Activated CD4-positive, alpha-beta T cell treated with anti-CD3 and anti-CD28 coated beads, Interleukin-2, amount 50 U/mL, for 16 hours (primary cell): ENCODE measurements at regions not wholly inside any gene's neighbourhood (a gene's known extent, or its start where the extent isn't known, plus 50 kb on each side); places are given as distances from the start of the nearest gene placed in this dataset.
"Not testable (repeated sequence)": the region's sequence is repeated elsewhere in the genome, so short reads cannot be mapped to it uniquely, and the experiment has no call there.

ENCODE experiments used
- DNase-seq: peaks from one replicate; pipeline ENCODE4 v3.0.0-alpha.2; 2020

GRCh38 chrX:1853916-1854315 lies 239.1 kb downstream of the ASMT start:
- DNase-seq = no peak

GRCh38 chrX:1854861-1855260 lies 240.0 kb downstream of the ASMT start:
- DNase-seq = not testable (repeated sequence)

GRCh38 chrX:1859266-1859665 lies 244.4 kb downstream of the ASMT start:
- DNase-seq = not testable (repeated sequence)

DNA sequence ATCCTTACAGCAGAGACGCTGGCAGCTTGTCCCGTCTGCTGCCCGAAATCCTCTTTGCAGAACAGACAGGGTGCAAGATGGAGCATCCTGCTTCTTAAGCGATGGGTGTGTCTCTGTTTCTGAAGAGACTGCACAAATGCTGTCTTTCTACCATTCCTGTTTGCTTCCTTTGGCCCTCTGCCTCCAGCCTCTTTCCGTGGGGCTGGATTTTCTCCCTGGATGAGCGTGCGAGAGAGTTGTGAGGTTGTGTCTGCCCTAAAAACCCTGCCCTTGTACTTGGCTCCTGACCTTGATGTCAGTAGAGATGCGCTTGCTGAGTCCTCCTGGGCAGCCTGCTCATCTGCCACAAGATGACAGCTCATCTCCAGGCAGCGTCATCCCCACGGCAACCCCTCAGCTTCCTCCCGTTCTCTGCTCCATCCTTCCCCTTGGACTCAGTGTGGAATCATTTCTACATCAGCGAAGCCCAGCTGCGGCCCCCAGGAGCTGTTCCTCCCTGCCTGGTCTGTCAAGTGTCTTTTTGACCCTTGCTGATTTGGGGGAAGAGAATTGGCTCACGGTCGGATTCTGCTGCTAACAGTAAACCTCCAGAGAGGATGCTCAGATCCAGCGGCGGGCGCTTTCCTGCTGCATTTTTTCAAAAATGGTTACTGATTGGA lies 246.2 kb downstream of the ASMT start:
- no peak for DNase-seq

DNA sequence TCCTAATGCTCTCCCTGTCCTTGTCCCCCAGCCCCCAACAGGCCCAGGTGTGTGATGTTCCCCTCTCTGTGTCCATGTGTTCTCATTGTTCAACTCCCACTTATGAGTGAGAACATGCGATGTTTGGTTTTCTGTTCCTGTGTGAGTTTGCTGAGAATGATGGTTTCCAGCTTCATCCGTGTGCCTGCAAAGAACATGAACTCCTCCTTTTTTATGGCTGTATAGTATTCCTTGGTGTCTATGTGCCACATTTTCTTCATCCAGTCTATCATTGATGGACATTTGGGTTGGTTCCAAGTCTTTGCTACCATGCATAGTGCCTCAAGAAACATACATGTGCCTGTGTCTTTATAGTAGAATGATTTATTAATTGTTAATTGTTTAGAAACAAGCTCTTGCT lies 249.1 kb downstream of the ASMT start:
- DNase-seq = not testable (repeated sequence)

GRCh38 chrX:1870421-1870820 lies 255.6 kb downstream of the ASMT start:
- DNase-seq = no peak

- no peak for DNase-seq
Observed at GRCh38 chrX:1871887-1872286, 257.0 kb downstream of the ASMT start.

DNA sequence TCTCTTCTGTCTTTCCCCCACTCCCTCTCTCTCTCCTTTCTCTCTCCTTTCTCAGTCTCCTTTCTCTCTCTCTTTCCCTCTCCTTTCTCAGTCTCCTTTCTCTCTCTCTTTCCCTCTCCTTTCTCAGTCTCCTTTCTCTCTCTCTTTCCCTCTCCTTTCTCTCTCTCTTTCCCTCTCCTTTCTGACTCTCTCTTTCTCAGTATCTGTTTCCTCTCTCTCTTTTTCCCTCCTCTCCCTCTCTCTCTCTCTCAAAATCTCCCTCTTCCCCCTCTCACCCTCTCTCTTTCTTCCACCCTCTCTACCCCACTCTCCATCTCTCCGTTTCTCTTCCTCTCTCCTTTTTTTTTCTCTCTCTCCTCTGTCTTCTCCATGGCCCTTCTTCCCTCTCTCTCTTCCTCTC lies 258.8 kb downstream of the ASMT start:
- DNase-seq = no peak

- no peak for DNase-seq
Observed at GRCh38 chrX:1874416-1874815, 259.6 kb downstream of the ASMT start.

DNA sequence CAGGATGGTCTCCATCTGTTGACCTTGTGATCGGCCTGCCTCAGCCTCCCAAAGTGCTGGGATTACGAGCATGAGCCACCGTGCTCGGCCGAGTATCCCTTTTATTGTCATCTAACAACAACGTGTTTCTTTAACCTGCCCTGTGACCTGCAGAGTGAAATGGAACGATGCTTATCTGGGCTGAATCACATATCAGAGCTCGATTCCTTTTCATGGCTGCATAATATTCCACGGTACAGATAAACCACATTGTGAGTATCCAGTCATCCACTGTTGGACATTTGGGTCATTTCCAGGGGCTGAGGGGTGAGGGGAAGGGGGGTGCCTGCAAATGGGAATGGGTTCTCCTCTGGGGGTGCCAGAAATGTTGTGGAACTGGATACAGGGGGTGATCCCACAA lies 260.0 kb downstream of the ASMT start:
- DNase-seq = no peak

DNA sequence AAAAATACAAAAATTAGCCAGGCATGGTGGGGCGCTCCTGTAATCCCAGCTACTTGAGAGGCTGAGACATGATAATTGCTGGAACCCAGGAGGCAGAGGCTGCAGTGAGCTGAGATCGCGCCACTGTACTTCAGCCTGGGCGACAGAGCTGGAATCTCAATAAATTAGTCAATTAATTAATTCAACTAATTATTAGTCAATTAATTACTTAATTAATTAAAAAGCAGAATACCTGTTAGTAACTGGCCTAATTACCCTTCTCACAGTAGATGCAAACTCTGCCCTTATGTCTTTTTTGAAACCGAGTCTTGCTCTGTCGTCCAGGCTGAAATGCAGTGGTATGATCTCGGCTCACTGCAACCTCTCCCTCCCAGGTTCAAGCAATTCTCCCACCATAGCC lies 261.2 kb downstream of the ASMT start:
- DNase-seq = no peak

- no peak for DNase-seq
Observed at GRCh38 chrX:1877780-1878179, 262.9 kb downstream of the ASMT start.

DNA sequence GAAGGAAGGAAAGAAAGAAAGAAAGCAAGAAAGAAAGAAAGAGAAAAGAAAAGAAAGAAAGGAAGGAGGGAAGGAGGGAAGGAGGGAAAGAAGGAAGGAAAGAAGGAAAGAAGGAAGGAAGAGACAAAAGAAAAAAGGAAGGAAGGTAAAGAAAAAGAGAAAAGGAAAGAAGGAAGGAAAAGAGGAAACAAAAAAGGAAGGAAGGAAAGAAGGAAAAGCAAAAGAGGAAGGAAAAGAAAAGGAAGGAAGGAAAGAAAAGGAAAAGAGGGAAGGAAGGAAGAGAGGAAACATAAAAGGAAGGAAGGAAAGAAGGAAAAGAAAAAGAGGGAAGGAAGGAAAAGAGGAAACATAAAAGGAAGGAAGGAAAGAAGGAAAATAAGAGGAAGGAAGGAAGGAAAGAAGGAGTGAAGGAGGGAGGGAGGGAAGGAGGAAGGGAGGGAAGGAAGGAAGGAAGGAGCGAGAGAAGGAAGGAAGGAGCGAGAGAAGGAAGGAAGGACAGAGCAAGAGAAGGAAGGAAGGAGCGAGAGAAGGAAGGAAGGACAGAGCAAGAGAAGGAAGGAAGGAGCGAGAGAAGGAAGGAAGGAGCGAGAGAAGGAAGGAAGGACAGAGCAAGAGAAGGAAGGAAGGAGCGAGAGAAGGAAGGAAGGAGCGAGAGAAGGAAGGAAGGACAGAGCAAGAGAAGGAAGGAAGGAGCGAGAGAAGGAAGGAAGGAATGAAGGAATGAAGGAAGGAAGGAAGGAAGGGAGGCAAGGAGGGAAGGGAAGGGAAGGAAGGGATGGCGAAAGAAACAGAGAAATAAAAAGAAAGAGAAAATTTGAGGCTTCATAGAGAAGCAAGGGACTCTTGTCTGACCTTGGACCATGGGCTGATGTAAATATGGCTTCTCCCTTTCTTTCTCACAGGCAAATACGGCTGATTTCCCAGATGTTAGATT lies 266.3 kb downstream of the ASMT start:
- DNase-seq = not testable (repeated sequence)

DNA sequence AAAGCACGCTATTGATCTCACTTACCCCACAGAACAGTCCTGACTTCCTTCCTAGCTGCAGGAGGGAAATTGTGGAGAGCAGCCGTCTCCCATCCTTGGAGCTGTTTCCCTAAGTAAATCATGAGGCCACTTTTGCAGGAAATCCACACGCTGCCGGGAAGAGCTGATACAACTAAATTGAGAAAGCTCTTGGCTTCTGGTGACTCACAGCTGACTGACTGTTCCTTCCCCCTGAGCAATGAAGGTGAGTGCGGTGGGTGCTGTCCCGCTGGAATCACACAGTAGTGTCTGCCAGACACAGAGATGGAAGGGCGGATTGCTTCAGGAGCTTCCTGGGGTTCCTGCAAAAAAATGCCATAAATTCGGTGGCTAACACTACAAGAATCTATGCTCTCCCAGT lies 268.9 kb downstream of the ASMT start:
- no peak for DNase-seq

DNA sequence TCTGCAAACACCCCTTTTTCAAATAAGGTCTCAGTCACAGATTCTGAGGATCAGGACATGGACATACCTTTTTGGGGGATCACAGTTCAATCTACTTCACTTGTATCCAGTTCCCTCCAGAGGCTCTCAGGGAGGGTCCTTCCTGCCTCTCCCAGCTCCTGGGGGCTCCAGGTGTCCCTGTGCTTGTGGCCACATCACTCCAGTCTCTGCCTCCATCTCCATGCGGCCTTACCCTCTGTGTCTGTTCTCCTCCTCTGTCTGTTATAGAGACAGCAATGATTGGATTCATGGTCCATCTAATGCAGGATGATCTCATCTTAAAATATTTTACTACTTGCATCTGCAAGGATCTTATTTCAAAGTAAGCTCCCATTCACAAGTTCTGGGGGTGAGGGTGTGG lies 269.6 kb downstream of the ASMT start:
- DNase-seq = no peak

- DNase-seq = no peak
Observed at GRCh38 chrX:1885116-1885515, 270.3 kb downstream of the ASMT start.

- DNase-seq = not testable (repeated sequence)
Observed at GRCh38 chrX:1888305-1888704, 273.4 kb downstream of the ASMT start.

DNA sequence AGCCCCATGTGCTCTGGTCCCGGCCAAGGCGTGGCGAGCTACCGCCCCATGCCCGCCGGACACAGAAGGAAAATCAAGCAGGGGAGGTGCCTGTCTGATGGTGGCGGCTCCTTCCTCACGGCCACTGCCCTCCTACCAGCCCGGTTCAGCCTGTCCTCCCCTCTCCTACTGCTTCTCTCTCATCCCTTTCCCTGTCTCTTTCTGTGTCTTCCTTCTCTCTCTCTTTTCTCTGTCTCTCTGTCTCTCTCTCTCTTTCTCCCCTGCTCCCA lies 279.1 kb downstream of the ASMT start:
- no peak for DNase-seq

GRCh38 chrX:1894740-1895139 lies 279.9 kb downstream of the ASMT start:
- no peak for DNase-seq

DNA sequence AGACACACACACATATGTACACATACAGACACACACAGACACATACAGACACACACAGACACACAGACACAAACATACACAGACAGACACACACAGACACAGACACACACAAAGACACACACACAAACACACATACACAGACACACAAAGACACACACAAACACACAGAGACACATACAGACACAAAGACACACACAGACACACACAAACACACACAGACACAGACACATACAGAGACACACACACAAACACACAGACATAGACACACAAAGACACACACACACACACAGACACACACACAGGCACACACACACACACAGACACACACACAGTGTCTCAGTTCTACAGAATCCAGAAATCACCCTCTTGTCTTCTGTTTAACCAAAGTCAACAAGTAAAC lies 280.7 kb downstream of the ASMT start:
- no peak for DNase-seq

- DNase-seq = no peak
Observed at GRCh38 chrX:1899841-1900240, 285.0 kb downstream of the ASMT start.

DNA sequence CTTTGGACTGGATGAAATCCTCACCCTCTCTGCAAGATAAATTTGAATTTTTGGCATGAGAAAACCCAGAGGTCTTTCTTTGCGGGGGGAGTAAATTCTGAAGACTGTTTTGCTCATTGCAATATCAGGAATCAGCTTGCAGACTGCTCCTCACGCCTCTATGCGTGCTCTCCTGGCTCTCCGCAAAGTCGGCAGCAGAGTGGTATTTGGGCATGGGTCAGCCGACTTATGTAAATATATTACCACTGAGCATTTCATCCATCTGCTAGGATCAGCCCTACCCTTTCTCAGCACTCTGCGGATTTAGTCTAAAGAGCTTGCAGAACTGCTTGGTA lies 288.0 kb downstream of the ASMT start:
- DNase-seq = no peak

DNA sequence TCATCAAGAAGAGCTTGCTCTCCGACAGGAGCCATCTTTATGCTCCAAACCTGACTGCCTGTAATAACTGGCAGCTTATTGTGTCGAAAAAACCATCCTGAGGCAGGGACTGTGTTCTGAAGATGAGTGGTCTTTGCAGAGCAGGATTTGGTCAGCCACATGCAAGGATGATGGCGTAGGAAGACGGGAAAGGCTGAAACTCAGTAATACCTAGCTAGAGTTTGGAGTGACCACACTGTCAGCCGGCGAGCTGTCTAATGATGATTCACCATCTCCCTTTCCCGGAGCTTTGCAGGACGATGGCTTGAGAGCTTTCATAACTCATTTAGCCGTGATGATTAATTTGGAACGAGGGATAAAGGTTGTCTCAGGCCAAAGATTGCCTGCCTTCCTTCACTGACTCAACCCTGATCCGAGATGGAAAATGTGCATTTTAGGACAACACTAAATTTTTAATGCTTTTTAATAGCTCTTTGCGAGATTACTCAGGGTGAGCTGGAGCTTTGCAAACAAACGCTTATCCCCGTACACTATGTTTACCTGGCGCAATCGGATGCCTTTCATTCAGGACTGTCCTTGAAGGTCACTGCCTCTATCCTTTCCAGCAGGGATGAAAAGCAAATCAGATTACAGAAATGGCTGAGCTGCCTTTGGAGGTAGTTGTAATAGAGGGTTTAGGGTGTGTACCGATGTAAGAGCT lies 288.5 kb downstream of the ASMT start:
- DNase-seq = no peak

DNA sequence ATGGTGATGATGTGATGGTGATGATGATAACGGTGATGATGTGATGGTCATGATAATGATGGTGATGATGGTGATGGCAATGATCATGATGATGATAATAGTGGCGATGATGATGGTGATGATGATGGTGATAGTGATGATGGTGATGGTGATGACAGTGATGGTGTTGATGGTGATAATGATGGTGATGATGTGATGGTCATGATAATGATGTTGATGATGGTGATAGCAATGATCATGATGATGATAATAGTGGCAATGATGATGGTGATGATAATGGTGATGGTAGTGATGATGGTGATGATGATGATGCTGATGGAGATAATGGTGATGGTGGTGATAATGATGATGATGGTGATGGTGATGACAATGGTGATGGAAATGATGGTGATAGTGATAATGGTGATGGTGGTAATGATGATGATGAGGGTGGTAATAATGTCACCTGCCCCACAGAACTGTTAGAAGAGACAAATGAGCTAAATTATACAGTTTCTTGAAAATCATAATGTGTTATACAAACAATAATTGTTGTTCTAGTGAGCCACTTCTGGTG lies 289.9 kb downstream of the ASMT start:
- DNase-seq = no peak
